ENCODE measurements at regions not wholly inside any gene's neighbourhood (a gene's known extent, or its start where the extent isn't known, plus 50 kb on each side); places are given as distances from the start of the nearest gene placed in this dataset.

- no peak overlapping the region for H3K4me2 ChIP-seq (ENCODE audit: low read length)
- H3K9me3 ChIP-seq (ENCODE audit: low read length), result no peaks in the 10 kb centered on the region
- no peaks in the 10 kb centered on the region for H3K9me2 ChIP-seq (ENCODE audit: low read depth, low read length)
- no peak overlapping the region for H3K27ac ChIP-seq (ENCODE audit: low read depth, low read length, poor library complexity, severe bottlenecking)
- peaks cover 4% of the 10 kb centered on the region for H3K4me1 ChIP-seq (ENCODE audit: insufficient read depth, low read length, severe bottlenecking)
- H3K9ac ChIP-seq (ENCODE audit: low read length), result no peak overlapping the region
- TF ChIP-seq, protein P1, sequence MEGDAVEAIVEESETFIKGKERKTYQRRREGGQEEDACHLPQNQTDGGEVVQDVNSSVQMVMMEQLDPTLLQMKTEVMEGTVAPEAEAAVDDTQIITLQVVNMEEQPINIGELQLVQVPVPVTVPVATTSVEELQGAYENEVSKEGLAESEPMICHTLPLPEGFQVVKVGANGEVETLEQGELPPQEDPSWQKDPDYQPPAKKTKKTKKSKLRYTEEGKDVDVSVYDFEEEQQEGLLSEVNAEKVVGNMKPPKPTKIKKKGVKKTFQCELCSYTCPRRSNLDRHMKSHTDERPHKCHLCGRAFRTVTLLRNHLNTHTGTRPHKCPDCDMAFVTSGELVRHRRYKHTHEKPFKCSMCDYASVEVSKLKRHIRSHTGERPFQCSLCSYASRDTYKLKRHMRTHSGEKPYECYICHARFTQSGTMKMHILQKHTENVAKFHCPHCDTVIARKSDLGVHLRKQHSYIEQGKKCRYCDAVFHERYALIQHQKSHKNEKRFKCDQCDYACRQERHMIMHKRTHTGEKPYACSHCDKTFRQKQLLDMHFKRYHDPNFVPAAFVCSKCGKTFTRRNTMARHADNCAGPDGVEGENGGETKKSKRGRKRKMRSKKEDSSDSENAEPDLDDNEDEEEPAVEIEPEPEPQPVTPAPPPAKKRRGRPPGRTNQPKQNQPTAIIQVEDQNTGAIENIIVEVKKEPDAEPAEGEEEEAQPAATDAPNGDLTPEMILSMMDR (IDR thresholded peaks at IDR 0.05; ENCODE audit: low read length), result no peak
- no peak for TF ChIP-seq EZH2 (IDR thresholded peaks at IDR 0.05; ENCODE audit: borderline replicate concordance, low read length)
- no peaks in the 10 kb centered on the region for H3F3A ChIP-seq (ENCODE audit: insufficient read depth, low read length)
- no peak overlapping the region for H2AFZ ChIP-seq (ENCODE audit: low read length)
- H3K79me2 ChIP-seq (ENCODE audit: insufficient read depth, low read length), result no peaks in the 10 kb centered on the region
- peaks cover 4% of the 10 kb centered on the region; the same call in 1 of the 2 replicates for H3K27me3 ChIP-seq (ENCODE audit: insufficient read depth, low read length)
- no peaks in the 10 kb centered on the region for H3K36me3 ChIP-seq (ENCODE audit: insufficient read depth, low read length)
- no peak overlapping the region for H3K4me3 ChIP-seq (ENCODE audit: low read depth, low read length, poor library complexity, severe bottlenecking)
- no peaks in the 10 kb centered on the region for H4K20me1 ChIP-seq (ENCODE audit: insufficient read depth, low read length)
Measured at GRCh38 chr14:96737881-96738280, 59.3 kb upstream of the VRK1 start.

DNA sequence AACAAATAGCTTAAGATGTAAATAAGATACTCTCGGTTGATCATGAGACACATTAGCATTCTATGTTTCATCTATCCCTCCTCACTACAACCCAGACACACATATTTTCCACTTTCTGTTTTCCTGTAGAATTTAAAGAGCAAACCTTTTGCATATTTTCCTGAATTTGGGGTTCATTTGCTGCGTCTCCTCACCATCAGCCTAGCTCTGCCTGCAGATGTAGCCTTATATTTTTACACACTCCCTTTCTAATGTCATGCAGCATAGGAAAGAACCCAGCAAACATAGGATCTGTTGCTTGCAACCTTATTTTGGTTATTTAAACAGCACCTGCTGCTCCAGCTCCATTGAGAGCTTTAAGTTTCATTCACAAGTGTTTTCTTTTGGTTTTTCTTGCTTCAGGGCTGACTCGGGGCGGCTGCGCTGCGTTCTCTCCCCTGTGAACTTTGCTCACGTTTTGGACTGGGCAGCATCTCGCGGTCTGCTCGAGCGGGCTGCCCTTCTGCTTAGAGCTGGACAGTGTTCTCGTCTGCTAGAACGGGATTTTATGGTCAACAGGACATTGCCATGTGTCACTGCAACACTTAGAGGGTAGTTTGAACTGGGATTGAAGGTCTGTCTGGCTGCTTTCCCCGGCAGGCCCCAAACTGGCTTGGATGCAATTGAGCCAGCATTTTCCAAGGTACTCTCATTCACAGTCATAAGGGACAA, 57.8 kb upstream of the VRK1 start:
- Histone ChIP-seq H3F3A (ENCODE audit: insufficient read depth, low read length) (no peaks in the 10 kb centered on the region), H3K9me3 (ENCODE audit: low read length) (no peaks in the 10 kb centered on the region), H3K4me2 (ENCODE audit: low read length) (no peak overlapping the region), H3K79me2 (ENCODE audit: insufficient read depth, low read length) (no peaks in the 10 kb centered on the region), H2AFZ (ENCODE audit: low read length) (no peak overlapping the region), H4K20me1 (ENCODE audit: insufficient read depth, low read length) (no peaks in the 10 kb centered on the region), H3K36me3 (ENCODE audit: insufficient read depth, low read length) (no peaks in the 10 kb centered on the region), H3K4me3 (ENCODE audit: low read depth, low read length, poor library complexity, severe bottlenecking) (no peak overlapping the region), H3K4me1 (ENCODE audit: insufficient read depth, low read length, severe bottlenecking) (peaks cover 4% of the 10 kb centered on the region), H3K9me2 (ENCODE audit: low read depth, low read length) (no peaks in the 10 kb centered on the region), H3K27me3 (ENCODE audit: insufficient read depth, low read length) (no peaks in the 10 kb centered on the region; the same call in 1 of the 2 replicates), H3K27ac (ENCODE audit: low read depth, low read length, poor library complexity, severe bottlenecking) (no peak overlapping the region), H3K9ac (ENCODE audit: low read length) (no peak overlapping the region)
- TF ChIP-seq, protein P1 (IDR thresholded peaks at IDR 0.05; ENCODE audit: low read length), result no peak
- no peak for TF ChIP-seq EZH2 (IDR thresholded peaks at IDR 0.05; ENCODE audit: borderline replicate concordance, low read length)

DNA sequence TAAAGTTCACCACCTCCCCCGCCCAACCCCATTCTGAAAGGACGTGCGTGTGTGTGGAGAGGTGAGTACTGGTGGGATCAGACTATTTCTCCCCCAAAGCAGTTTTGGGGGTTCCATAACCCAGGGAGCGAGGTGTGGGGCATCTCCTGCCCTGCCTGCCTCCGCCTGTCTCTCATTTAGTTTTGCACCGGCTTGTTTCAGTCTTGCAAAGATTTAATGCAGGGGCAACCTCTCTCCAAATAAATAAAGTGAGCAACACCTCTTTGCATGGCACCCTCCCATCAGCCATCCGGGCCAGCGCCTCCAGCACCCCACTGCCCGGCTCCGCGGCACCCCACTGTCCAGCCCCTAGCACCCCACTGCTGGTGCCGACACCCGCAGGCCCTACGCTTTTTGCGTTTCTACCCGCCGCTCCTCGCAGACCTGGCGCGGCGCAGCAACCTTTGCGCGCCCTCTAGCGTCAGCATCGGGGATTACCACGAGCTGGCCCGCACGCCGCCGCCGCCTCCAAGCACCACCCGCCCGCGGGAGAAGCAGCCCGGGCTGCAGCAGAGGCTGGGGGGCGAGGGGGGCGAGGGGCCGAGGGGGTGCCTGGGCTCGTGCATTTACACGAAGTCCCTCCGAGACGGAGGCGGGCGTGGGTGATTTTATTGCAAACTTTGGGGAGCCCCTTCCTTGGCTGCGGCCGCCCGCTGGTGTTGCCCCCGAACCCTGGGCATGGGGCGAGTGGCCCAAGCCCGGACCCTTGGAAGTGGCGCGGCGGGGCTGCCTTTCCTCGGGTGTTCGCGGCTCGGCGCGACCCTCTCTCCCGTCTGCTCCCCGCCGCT, 55.8 kb upstream of the VRK1 start:
- H3F3A ChIP-seq (ENCODE audit: insufficient read depth, low read length), result no peaks in the 10 kb centered on the region
- no peaks in the 10 kb centered on the region for H3K9me3 ChIP-seq (ENCODE audit: low read length)
- no peaks in the 10 kb centered on the region for H4K20me1 ChIP-seq (ENCODE audit: insufficient read depth, low read length)
- H3K36me3 ChIP-seq (ENCODE audit: insufficient read depth, low read length), result no peaks in the 10 kb centered on the region
- TF ChIP-seq EZH2 (IDR thresholded peaks at IDR 0.05; ENCODE audit: borderline replicate concordance, low read length), result no peak
- TF ChIP-seq, protein P1 (IDR thresholded peaks at IDR 0.05; ENCODE audit: low read length), result peak; percentile 81
- H2AFZ ChIP-seq (ENCODE audit: low read length), result no peak overlapping the region
- peak overlapping the region; percentile 53; the same call in 1 of the 2 replicates for H3K4me2 ChIP-seq (ENCODE audit: low read length)
- H3K4me3 ChIP-seq (ENCODE audit: low read depth, low read length, poor library complexity, severe bottlenecking), result no peak overlapping the region
- H3K9me2 ChIP-seq (ENCODE audit: low read depth, low read length), result no peaks in the 10 kb centered on the region
- H3K27me3 ChIP-seq (ENCODE audit: insufficient read depth, low read length), result no peaks in the 10 kb centered on the region; the same call in 1 of the 2 replicates
- H3K27ac ChIP-seq (ENCODE audit: low read depth, low read length, poor library complexity, severe bottlenecking), result no peak overlapping the region
- no peaks in the 10 kb centered on the region for H3K79me2 ChIP-seq (ENCODE audit: insufficient read depth, low read length)
- H3K9ac ChIP-seq (ENCODE audit: low read length), result no peak overlapping the region
- H3K4me1 ChIP-seq (ENCODE audit: insufficient read depth, low read length, severe bottlenecking), result peaks cover 4% of the 10 kb centered on the region
